HG03025 (cell line): ENCODE measurements at regions not wholly inside any gene's neighbourhood (a gene's known extent, or its start where the extent isn't known, plus 50 kb on each side); places are given as distances from the start of the nearest gene placed in this dataset.
"Not testable (repeated sequence)": the region's sequence is repeated elsewhere in the genome, so short reads cannot be mapped to it uniquely, and the experiment has no call there.

Source experiments
- ATAC-seq: cut with Tn5 transposase; IDR thresholded peaks from one replicate; pipeline ENCODE4 v1.9.1; 2021; ENCODE audit warnings: mild to moderate bottlenecking, moderate library complexity; ENCODE audit not compliant: unreplicated experiment, low FRiP score

- no peak for ATAC-seq
These were observed 285.4 kb upstream of the HS6ST1 start for GRCh38 chr2:128604045-128604444.

GRCh38 chr2:128604581-128604980 lies 285.9 kb upstream of the HS6ST1 start:
- ATAC-seq: not testable (repeated sequence)

- ATAC-seq: no peak
These were observed 286.8 kb upstream of the HS6ST1 start for GRCh38 chr2:128605421-128605820.

DNA sequence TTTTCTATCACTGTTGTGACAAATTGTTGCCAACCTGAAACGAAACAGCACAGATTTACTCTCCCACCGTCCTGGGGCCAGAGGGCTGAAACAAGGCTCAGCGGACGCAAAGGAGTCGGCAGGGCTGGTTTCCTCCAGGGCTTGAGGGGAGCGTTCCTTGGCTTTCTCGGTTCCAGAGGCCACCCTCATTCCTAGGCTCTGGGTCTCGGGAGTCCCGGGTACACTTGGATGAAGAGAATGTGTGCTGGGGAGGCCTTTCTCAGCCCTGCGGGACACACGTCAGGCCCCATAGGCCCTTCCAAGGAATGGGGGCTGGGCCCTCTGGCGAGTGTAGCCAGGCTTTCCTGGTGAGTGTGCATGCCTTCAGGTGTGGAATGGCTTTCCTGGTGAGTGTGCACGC lies 287.3 kb upstream of the HS6ST1 start:
- no peak for ATAC-seq

DNA sequence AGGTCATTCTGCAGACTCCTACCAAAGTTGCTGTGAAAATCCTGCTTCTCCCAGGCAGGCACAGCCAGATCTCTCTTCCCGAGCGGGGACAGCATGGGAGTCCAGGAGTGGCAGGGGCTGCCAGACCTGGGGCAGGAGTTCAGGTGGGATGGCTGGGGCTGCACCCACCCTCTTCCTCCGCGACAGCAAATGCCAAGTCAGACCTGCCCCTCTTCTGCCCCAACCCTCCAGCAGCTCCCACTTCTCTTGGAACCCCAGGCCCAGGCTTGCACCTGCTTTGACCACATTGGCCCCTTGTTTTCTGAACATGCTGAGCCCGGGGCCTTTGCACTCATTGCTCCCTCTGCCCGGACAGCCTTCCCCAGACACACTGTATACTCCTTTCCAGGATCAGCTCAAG lies 288.2 kb upstream of the HS6ST1 start:
- no peak for ATAC-seq

DNA sequence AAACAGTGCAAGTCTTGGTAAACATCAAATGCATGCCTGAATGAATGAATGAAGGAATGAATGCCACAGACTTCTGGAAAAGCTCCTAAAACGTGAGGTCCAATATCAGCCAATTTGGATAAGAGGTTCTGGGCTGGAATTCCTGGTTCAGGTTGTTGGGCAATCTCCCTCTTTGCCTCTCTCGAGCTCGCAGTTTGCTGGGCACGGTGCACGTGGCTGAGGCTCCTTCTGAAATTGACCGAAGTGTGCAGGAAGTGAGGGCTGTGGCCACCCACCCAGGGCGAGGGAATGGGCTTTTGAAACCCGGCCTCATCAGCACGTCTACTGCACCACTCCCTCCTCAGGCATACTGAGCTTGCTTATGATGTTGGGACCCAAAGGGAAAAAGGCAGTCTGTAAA lies 288.8 kb upstream of the HS6ST1 start:
- ATAC-seq: no peak

- no peak for ATAC-seq
These were observed 289.3 kb upstream of the HS6ST1 start for GRCh38 chr2:128607911-128608506.

- ATAC-seq: no peak
These were observed 290.5 kb upstream of the HS6ST1 start for GRCh38 chr2:128608921-128609880.

- no peak for ATAC-seq
These were observed 291.8 kb upstream of the HS6ST1 start for GRCh38 chr2:128610496-128610895.

- ATAC-seq: no peak
These were observed 293.0 kb upstream of the HS6ST1 start for GRCh38 chr2:128611421-128612320.

- no peak for ATAC-seq
These were observed 294.0 kb upstream of the HS6ST1 start for GRCh38 chr2:128612628-128613027.

DNA sequence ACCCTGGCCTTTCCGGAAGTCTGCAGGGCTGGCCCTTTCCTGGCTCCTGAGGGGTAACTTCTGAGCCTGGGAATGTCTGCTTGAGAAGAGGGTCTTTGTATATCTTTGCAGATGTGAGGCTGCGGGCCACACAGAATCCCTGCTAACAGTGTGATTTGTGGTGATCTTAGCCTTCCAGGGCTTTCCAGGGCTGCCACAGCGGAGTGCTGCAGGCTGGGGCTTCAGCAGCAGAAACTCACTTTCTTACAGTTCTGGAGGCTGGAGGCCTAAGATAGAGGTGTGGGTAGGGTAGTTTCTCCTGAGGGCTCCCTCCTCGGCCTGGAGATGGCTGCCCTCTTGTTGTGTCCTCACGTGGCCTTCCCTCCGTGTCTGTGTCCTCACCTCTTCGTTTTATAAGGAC lies 294.7 kb upstream of the HS6ST1 start:
- no peak for ATAC-seq

GRCh38 chr2:128613876-128614275 lies 295.2 kb upstream of the HS6ST1 start:
- no peak for ATAC-seq

DNA sequence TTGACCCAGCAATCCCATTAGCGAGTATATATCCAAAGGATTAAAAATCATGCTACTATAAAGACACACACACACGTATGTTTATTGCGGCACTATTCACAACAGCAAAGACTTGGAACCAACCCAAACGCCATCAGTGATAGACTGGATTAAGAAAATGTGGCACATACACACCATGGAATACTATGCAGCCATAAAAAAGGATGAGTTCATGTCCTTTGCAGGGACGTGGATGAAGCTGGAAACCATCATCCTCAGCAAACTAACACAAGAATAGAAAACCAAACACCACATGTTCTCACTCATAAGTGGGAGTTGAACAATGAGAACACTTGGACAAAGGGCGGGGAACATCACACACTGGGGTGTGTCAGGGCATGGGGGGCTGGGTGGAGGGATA lies 296.2 kb upstream of the HS6ST1 start:
- not testable (repeated sequence) for ATAC-seq

DNA sequence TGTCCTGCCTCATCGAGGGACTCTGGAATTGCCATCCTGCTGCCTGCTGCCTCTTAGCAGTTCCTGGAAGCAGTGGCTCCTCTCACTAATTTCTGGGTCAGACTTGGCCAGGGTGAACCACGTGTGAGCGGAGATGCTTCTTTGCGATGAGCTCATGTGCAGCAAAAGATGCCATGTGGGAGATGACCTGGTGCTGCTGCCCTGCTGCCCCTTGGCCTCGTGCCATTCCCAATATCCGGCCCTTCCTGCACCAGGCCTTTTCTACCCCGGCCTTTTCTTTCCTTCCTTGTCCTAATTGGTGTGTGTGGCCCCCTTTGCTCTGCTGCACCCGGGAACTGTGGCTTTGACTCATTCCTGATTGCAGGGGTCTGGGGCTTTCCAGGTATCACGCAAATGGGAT lies 296.9 kb upstream of the HS6ST1 start:
- ATAC-seq: no peak

- no peak for ATAC-seq
These were observed 298.4 kb upstream of the HS6ST1 start for GRCh38 chr2:128617029-128617590.

DNA sequence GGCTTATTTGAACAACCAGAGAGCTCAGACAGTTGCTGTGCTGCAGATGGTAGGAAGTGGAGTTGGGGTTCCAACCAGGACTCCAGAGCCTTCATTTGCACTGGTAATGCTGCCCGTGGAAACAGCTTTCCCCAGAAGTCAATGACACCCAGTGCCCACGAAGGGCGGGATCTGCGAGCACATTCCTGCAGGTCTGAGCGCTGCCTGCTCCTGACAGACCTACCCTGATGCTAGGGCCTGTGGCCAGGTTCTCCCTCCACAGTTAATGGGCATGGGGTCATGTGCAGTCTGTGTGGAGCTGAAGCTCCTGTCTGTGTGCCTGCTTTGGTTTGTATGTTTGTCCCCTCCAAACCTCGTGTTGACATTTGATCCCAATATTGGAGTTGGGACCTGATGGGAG lies 299.0 kb upstream of the HS6ST1 start:
- no peak for ATAC-seq

GRCh38 chr2:128618642-128619041 lies 300.0 kb upstream of the HS6ST1 start:
- ATAC-seq: no peak

DNA sequence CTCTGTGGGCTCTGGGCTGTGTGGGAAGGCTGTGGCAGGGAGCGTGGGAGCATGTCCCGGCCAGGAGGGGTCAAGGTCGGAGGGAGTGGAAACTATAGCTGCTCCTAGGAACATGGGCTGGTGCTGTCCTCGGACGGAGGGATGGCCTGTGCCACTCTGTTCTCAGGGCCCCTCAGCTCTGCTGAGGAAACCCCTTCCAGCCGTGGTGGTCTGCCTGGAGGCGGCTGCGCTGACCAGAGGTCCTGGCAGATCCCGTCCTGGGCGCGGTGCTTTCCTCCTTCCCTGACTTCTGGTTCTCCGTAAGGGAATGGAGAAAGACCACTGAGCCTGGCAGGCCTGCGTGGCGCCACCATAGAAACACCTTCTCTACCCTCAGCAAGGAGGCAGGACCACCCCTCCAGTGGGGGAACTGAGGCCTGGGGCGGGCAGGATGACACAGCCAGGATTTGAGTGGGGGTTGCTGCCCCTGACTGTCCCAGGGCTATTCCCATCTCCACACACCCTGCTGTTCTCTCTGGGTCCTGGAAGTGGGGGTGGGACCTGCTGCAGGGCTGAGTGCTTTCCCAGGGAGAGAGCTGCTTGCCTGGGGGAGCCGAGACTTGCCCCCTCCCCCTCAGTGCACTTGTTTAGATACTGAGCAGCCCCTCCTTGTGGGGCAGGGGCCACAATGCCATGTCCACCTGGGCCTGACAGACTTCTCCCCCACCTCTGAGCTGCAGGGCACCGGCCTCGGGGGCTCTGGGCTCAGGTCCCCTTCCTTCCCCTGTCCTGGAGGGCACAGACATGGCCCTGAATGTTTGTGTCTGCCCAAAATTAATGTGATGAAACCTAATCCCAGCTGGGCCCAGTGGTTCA lies 301.0 kb upstream of the HS6ST1 start:
- no peak for ATAC-seq

GRCh38 chr2:128621074-128621473 lies 302.4 kb upstream of the HS6ST1 start:
- ATAC-seq: no peak
